ENCODE measurements at regions not wholly inside any gene's neighbourhood (a gene's known extent, or its start where the extent isn't known, plus 50 kb on each side); places are given as distances from the start of the nearest gene placed in this dataset.

- Histone ChIP-seq H3K9me3 (replicated peaks; ENCODE audit: control insufficient read depth, insufficient read depth, low read length) (no peaks in the 10 kb centered on the region), H3K27ac (ENCODE audit: insufficient read depth, low read depth, low read length) (no peak overlapping the region), H2AFZ (ENCODE audit: low read depth, low read length) (no peak overlapping the region), H3K4me3 (replicated peaks in 1 of 3; ENCODE audit: insufficient read depth in 1 of 3, low read depth in 1 of 3, low read length in 3 of 3) (no peak overlapping the region), H3K4me1 (ENCODE audit: control insufficient read depth, extremely low read depth, insufficient read depth, low read length) (no peaks in the 10 kb centered on the region), H3K9me1 (replicated peaks; ENCODE audit: control insufficient read depth, extremely low read depth, insufficient read depth, low read length) (no peaks in the 10 kb centered on the region), H3K79me2 (ENCODE audit: control insufficient read depth, insufficient read depth, low read length) (no peaks in the 10 kb centered on the region), H3K9ac (replicated peaks; ENCODE audit: extremely low read depth, insufficient read depth, low read length) (no peak overlapping the region), H4K20me1 (replicated peaks; ENCODE audit: control insufficient read depth, extremely low read depth, insufficient read depth, low read length) (no peaks in the 10 kb centered on the region), H3K27me3 (ENCODE audit: control insufficient read depth in 2 of 2, insufficient read depth in 2 of 2, low read length in 2 of 2) (no peaks in the 10 kb centered on the region), H3K4me2 (ENCODE audit: insufficient read depth, low read length) (no peak overlapping the region), H3K36me3 (ENCODE audit: control insufficient read depth in 2 of 2, extremely low read depth in 1 of 2, insufficient read depth in 2 of 2, low read length in 2 of 2) (no peaks in the 10 kb centered on the region)
- TF ChIP-seq JUN (IDR thresholded peaks at IDR 0.05; ENCODE audit: borderline replicate concordance, insufficient read depth, insufficient read length, low read depth) = no peak
- no peak for TF ChIP-seq FOS (IDR thresholded peaks at IDR 0.05; ENCODE audit: borderline replicate concordance, insufficient read depth, low read length)
- no peak for TF ChIP-seq GATA2 (IDR thresholded peaks at IDR 0.05; ENCODE audit: insufficient read depth, insufficient read length, low read depth, low read length)
- TF ChIP-seq MYC (IDR thresholded peaks at IDR 0.05; ENCODE audit: low read depth, low read length) = no peak
- no peak for TF ChIP-seq MAX (IDR thresholded peaks at IDR 0.05; ENCODE audit: insufficient read depth, insufficient read length)
- TF ChIP-seq CTCF (IDR thresholded peaks at IDR 0.05; ENCODE audit: extremely low read depth in 1 of 2, insufficient read depth in 1 of 2, low read depth in 1 of 2, low read length in 2 of 2) = no peak
- no peak for TF ChIP-seq POLR2AphosphoS5 (IDR thresholded peaks at IDR 0.05; ENCODE audit: insufficient read depth, low read depth, low read length)
- no peak for TF ChIP-seq EZH2 (IDR thresholded peaks at IDR 0.05; ENCODE audit: borderline replicate concordance, low read depth, low read length, severe bottlenecking)
- TF ChIP-seq POLR2A (IDR thresholded peaks at IDR 0.05; ENCODE audit: low read depth, low read length) = no peak
- CTCF ChIA-PET = no interaction called here
- dilution Hi-C loops (cut with MboI; ENCODE audit: extremely low pct_ligation_motif_present, low sequenced_read_pairs) (no loop called here), intact Hi-C loops (cut with micrococcal nuclease) (no loop called here)
- no peak for FAIRE-seq
- DNase-seq (ENCODE audit: low read depth, low spot score) = no peak
- no TSS peak for BruUV-seq (replicated peaks)
- POLR2A ChIA-PET = no interaction called here
Measured at GRCh38 chr6:165880686-165881085, 217.6 kb upstream of the PDE10A start.

All from endothelial cell of umbilical vein (primary cell).